HTR-8/SVneo (cell line): ENCODE measurements at regions not wholly inside any gene's neighbourhood (a gene's known extent, or its start where the extent isn't known, plus 50 kb on each side); places are given as distances from the start of the nearest gene placed in this dataset.

ENCODE experiments used
- DNase-seq: peaks from one replicate; pipeline ENCODE4 v3.0.0; 2011; ENCODE audit warnings: low spot score, mixed read lengths; ENCODE audit not compliant: insufficient read length
- FAIRE-seq: peaks from 2 replicates; lab custom pipeline; 2011; peaks lifted over from hg19 to GRCh38; lab: Jason Lieb, UNC

GRCh38 chr13:40125336-40125735, 469.9 kb downstream of the COG6 start:
- DNase-seq (no peak), FAIRE-seq (no peak)

DNA sequence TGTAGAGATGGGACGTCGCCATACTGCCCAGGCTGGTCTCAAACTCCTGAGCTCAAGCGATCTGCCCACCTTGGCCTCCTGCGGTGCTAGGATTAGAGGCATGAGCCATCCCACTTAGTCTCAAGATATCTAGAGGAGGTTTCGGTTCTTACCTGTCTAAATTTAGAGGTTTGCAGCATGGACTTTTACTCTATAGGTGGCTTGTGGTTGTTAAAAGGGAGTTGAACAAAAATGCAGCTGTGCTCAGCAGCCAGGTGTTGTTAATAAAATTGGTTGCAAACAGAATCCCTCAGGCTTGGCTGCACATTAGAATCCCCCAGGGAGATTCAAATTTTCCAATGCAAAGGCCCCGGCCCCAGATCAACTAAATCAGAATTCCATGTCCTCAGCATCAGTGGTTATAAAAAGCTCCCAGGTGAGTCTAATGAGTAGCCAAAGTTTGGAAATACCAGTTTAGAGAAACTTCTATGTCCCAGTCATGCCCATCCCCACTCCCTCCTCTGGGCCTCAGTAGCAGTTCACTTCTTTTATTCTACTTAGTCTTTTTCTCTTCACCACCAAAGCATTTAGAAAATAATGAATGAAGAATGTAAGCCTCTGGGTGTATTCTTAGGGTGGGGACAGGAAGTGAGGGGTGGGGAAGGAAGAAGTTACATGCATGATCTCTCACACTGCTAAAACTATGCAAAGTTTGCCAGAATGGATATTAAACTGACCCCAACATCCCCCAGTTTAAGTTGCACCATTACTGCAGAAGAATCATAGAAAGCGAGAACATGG, 471.0 kb downstream of the COG6 start:
- FAIRE-seq, result no peak
- no peak for DNase-seq

DNA sequence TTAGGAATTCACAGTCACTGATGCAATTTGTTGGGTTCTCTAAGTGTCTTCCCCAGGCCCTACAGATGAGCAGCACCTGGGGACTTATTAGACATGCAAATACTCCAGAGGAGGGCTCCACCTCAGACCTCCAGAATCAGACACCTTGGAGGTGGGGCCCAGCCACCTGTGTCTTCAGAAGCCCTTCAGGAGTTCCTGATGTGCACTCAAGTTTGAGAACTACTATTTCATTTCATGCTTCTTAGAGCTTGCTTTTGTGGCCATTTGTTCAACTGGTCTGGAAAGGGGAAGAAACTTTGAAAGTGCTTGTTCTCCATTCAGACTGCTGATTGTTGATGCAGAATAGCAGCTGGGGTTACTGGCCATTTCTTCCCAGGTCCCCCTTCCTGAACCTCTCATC, 472.0 kb downstream of the COG6 start:
- DNase-seq (no peak), FAIRE-seq (no peak)

DNA sequence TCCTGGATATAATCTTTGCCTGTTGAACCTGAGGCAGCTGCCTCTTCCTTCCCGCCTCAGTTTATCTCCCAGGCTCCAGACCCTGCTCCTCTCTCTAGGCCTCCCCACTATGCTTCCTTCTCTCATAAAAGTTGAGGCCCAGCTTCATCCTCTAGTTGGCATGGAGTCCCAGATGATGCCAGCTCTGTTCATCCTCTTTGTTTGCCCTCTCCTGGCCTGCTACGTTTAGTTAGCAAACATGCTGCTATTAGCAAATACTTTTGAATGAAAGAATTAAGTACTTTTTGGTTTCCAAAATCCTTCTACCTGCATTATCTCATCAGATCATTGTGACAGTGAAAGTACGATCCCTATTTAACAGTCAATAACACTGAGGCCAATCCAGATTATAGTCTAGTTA, 472.5 kb downstream of the COG6 start:
- DNase-seq (no peak), FAIRE-seq (no peak)

DNA sequence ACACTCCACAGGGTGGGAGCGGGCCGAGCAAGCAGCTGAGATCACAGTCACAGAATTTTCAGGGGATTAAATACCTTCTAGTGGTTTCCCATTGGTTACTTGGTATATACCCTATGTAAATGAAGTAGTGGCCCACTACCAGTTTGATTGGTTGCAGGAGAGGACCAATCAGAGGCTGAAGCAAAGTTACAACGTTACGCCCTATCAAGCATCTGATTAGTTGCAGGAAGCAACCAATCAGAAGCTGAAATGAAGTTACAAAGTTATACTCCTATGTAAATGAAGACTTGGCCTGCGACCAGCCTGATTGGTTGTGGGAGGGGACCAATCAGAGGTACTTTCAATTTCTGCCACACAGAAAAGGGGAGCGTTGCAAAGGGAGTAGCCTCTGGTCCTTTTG, 474.0 kb downstream of the COG6 start:
- DNase-seq, result no peak
- FAIRE-seq, result no peak

GRCh38 chr13:40130871-40131636, 475.6 kb downstream of the COG6 start:
- no peak for FAIRE-seq

GRCh38 chr13:40132249-40132648, 476.8 kb downstream of the COG6 start:
- no peak for FAIRE-seq
- DNase-seq, result no peak

More at GRCh38 chr13:40130871-40131636, 475.6 kb downstream of the COG6 start:
- no peak for DNase-seq

GRCh38 chr13:40136896-40137295, 481.4 kb downstream of the COG6 start:
- FAIRE-seq (no peak), DNase-seq (no peak)

DNA sequence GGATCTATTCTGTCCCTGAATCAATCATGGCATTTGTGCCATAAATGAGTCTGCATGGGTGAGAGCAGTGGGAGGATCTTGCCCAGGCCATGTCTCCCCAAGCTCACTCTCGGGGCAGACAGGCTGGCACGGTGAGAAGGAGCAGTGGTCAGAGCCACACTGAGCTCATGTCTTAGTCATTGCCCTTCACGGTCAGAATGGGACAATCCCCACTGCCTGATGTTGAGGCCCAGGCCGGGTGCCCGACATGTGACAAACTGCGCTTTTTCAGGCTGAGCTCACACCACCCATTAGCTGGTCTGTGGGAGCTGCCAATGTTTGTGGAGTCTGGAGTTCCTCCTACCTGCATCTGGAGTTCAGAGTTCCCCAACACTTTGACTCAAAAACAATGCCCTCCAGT, 481.9 kb downstream of the COG6 start:
- DNase-seq (no peak), FAIRE-seq (no peak)

GRCh38 chr13:40139896-40140520, 484.5 kb downstream of the COG6 start:
- FAIRE-seq (no peak), DNase-seq (no peak)

DNA sequence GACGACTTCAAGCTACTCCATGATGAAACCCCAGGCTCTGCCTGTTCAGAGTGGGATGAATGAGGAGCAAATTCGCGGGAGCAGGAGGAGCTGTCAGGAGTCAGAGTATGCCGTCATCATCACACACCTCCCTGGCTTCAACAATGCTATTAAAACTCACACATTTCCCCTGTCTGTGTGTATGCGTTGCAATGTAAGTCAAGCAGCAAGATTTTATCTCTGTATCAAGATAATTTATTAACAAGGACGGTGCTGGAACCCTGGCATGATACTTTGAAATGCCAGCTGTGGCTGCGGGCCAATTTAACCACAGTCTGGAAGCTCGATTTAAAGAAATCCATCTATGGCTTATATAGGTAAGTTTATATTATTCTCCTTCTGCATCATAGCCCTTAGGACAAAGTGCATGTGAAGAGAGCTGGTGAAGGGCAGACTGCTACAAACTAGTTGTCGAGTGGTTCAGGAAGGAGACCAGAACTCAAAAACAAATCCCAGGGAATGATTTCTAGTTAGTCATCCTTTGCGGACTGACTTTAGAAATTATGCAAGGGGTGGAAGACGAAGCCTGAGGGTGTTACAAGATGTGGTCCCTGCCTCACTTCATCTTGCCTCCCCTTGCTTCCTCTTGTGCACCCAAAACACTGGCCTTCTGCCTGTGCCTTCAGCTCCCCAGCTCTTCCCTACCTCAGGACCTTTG, 486.5 kb downstream of the COG6 start:
- DNase-seq, result no peak
- FAIRE-seq, result no peak

- FAIRE-seq (no peak), DNase-seq (no peak)
These were observed 487.6 kb downstream of the COG6 start for GRCh38 chr13:40143106-40143505.

GRCh38 chr13:40143559-40143958, 488.1 kb downstream of the COG6 start:
- no peak for FAIRE-seq

GRCh38 chr13:40145139-40145538, 489.7 kb downstream of the COG6 start:
- FAIRE-seq (no peak), DNase-seq (no peak)

More at GRCh38 chr13:40143559-40143958, 488.1 kb downstream of the COG6 start:
- no peak for DNase-seq

DNA sequence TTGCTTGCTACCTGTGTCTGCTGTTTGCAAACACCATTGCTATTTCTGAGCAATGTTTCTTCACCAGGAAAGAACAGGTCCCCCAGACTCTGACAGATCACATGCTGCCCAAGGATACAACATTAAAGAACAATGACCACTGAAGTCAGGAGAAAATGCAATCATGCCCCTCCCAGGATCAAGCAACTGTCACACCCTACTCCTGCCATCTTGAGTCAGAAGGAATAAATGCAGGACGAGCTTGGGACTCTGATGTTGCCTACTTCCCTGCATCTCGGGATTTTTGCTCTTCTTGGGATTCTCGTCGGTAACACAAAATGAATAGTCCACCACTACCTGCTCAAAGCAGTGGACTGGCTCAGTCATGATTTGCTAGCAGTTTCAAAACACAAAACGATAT, 490.6 kb downstream of the COG6 start:
- no peak for FAIRE-seq
- no peak for DNase-seq

DNA sequence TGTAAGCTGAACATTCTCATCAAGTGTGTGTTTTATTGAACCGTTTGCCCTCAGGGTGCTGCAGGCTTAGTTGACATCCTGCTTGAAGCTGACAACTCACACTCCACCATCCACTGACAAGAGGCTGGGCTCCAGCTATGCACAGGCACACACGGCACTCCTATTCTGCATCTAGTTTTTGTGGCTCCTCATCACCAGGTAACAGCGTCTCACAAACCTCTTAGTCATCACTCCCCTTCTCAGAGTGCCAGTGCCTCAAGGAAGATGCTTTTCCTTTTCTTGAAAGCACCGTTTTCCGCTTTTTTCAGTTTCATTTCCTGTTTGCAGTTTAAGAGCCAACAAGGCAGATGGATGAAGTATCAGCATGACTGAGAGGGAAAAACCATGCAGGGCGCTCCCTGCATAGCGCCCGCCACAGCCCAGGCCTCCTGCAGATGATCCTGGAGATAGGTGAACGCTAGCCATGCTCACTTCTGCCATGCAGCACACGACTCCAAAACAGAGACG, 491.2 kb downstream of the COG6 start:
- no peak for DNase-seq
- no peak for FAIRE-seq

DNA sequence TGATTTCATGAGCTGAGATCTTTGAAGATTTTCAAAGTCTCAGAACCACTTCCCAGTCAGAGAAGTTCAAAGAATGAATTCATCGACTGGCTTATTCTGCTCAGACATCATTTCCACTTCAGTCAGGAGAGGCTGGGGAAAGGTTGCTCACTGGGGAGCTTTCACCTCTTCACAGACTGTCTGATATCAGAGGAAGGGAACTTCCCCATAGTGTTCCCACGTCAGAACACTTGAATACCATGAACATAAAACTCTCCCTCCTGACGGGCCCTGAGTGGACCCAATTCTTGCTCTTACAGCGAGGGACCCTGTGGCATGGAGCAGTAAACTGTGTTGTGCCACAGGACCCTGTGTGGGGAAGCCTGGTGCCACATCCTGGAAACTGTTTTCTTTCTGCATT, 492.6 kb downstream of the COG6 start:
- DNase-seq (no peak), FAIRE-seq (no peak)

DNA sequence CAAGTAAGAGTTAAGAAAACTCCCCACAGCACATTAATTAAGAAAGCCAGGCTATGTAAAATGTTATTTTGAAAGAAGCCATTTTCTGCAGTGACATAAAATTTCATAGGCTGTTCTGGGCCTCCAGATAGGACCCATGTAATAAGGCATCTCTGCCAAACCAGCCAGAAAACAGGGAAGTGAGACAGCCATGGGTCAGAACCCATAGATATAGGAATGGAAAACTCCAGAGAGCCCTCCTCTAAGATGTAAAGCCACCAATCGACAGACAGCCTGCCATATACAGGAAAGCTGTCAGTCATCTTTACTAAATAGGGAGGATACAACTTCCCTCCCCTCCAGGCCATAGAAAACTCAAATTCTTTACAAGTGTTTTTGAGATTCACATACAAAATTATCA, 493.3 kb downstream of the COG6 start:
- FAIRE-seq (no peak), DNase-seq (no peak)

GRCh38 chr13:40149611-40150274, 494.3 kb downstream of the COG6 start:
- FAIRE-seq, result no peak
- peak; percentile 14 for DNase-seq

DNA sequence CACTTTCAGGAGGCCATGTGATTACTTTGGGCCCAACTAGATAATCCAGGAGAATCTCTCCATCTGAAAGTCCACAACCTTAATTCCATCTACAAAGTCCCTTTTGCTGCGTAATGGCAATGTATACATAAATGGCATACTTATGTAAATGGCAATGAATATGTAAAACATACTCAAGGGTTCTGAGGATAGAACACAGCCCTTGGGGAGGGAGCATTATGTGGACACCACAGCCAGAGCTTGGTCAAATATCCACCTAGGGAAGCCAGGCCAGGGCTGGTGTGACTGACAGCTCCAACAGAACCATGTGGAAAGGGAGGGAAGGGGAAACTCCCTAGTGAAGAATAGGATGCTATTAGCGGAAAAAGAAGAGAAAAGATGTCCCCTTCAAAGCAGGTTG, 496.2 kb downstream of the COG6 start:
- no peak for DNase-seq
- no peak for FAIRE-seq
